ENCODE measurements at regions not wholly inside any gene's neighbourhood (a gene's known extent, or its start where the extent isn't known, plus 50 kb on each side); places are given as distances from the start of the nearest gene placed in this dataset.

DNA sequence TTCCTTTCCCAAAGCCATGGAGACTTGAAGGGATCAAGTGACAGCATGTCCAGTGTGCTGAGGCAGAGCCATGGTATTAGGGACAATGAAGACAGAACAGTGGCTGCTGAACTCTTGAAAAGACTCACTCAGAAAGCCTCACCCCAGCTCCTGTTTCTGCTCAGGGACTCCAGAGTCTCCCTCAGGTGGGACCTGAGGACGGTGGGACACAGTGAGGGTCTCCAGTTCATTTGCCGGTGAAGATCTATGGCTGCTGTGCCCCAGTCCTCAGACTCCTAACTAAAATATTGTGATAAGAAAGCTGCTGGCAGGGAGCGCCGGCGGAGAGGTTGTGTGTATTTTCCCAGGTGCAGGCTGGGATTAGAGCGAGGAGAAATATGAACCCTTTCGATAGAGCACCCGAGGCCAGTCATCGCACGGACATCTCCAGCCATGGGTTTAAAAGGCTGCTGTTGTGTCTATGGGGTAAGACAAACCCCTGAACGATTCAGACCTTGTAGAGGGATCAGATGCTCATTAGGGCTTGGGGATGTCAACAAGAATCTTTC, 57.2 kb downstream of the C7orf25 start:
- Histone ChIP-seq H2BK20ac (ENCODE audit: low read depth, low read length, poor library complexity, severe bottlenecking) (no peak overlapping the region), H3K79me2 (ENCODE audit: insufficient read depth, low read length) (no peaks in the 10 kb centered on the region), H3T11ph (ENCODE audit: low read length) (no peak overlapping the region), H4K91ac (ENCODE audit: insufficient read length, low read depth, low read length) (no peak overlapping the region), H3K79me1 (ENCODE audit: insufficient read depth, low read depth, low read length, poor library complexity, severe bottlenecking) (no peaks in the 10 kb centered on the region), H3K4me1 (ENCODE audit: insufficient read depth, low read length) (no peaks in the 10 kb centered on the region), H3K4me2 (ENCODE audit: insufficient read depth, insufficient read length, low read length) (no peak overlapping the region), H4K5ac (ENCODE audit: insufficient read length, low read depth, low read length) (no peak overlapping the region), H4K20me1 (ENCODE audit: control insufficient read depth, insufficient read depth, insufficient read length) (no peaks in the 10 kb centered on the region), H2BK15ac (ENCODE audit: low read depth, low read length) (no peak overlapping the region), H3K4ac (ENCODE audit: low read depth, low read length) (no peak overlapping the region), H2BK120ac (ENCODE audit: low read depth, low read length, poor library complexity, severe bottlenecking) (no peak overlapping the region), H3K27ac (ENCODE audit: insufficient read length, low read depth, low read length) (no peak overlapping the region), H3K23me2 (ENCODE audit: insufficient read length, low read depth, low read length, poor library complexity, severe bottlenecking) (no peaks in the 10 kb centered on the region), H2AFZ (ENCODE audit: low read length) (no peak overlapping the region), H3K18ac (ENCODE audit: insufficient read length, low read depth, low read length) (no peak overlapping the region), H3K56ac (ENCODE audit: insufficient read length, low read depth, low read length) (no peak overlapping the region), H2AK5ac (ENCODE audit: insufficient read length, low read length) (no peak overlapping the region), H3K9ac (ENCODE audit: extremely low read depth, insufficient read length, low read length) (no peak overlapping the region), H3K27me3 (ENCODE audit: insufficient read depth, low read length) (no peaks in the 10 kb centered on the region), H4K8ac (replicated peaks; ENCODE audit: insufficient read length, low read depth, low read length) (no peak overlapping the region), H3K14ac (ENCODE audit: insufficient read depth, low read length) (no peak overlapping the region), H3K9me3 (ENCODE audit: control insufficient read depth, low read depth, low read length) (no peaks in the 10 kb centered on the region), H2BK5ac (ENCODE audit: insufficient read length, low read length) (no peak overlapping the region), H2BK12ac (ENCODE audit: insufficient read length, low read depth, low read length) (no peak overlapping the region), H3K23ac (ENCODE audit: insufficient read length, low read depth, low read length) (no peak overlapping the region)
- Mint-ChIP-seq H3K4me3 (no peak overlapping the region), H3K27me3 (ENCODE audit: low read depth) (peaks cover 4% of the 10 kb centered on the region; the same call in 1 of the 2 replicates), H3K9me3 (peaks cover under 1% of the 10 kb centered on the region in 2 experiments; a peak in 1 of 5 replicates), H3K27ac (peak overlapping the region in 1 of 3 experiments; percentile 26; a peak in 2 of 7 replicates), H3K4me1 (peaks cover 7 to 26% of the 10 kb centered on the region in 2 experiments), H3K36me3 (ENCODE audit: insufficient read depth in 1 of 3, low read depth in 3 of 3) (peaks cover 0 to 4% (median 0%) of the 10 kb centered on the region in 3 experiments; a peak in 2 of 7 replicates)
- no peak for TF ChIP-seq CTCF (conservative IDR thresholded peaks at IDR 0.05)
- no CpG with 5 or more reads among the region's 11 CpGs for WGBS (ENCODE audit: extremely low coverage, insufficient read length, low lambda C conversion rate)
- DNase-seq: no peak
